ENCODE measurements at regions not wholly inside any gene's neighbourhood (a gene's known extent, or its start where the extent isn't known, plus 50 kb on each side); places are given as distances from the start of the nearest gene placed in this dataset.

DNA sequence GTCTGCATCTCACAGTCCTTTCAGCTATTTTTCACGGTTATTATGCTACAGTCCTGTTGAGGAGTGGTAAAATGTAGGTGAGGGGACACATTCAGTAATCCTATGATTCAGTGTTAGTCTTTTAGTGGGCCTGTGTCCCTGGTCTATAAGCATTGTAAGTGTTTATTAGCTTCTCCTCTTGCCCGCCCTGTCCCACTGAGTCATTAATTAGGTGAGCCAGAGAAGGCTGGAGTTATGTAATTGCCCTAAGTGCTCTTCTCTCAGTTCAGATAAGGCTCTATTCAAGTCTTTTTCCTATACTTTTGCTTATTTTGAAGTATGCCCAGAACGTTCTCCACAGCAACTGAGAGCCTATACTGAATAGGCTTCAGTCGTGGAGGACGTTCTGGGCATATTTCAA is 76.3 kb upstream of the ZRANB2 start:
- no peak for DNase-seq (ENCODE audit: low spot score in 2 of 2)
- 68 to 76% methylated on average over 5 of the region's 5 CpGs for WGBS, 2 donors
- Histone ChIP-seq H3K36me3 (no peaks in the 10 kb centered on the region), H3K9me3 (peaks cover 0 to 18% (median 0%) of the 10 kb centered on the region in 4 donors), H3K4me3 (no peak overlapping the region), H3K27me3 (no peaks in the 10 kb centered on the region), H3K27ac (no peak overlapping the region), H3K4me1 (no peaks in the 10 kb centered on the region)
- TF ChIP-seq EP300 (IDR thresholded peaks at IDR 0.05) (no peak), POLR2A (IDR thresholded peaks at IDR 0.05) (no peak)
- TF ChIP-seq, protein P1, sequence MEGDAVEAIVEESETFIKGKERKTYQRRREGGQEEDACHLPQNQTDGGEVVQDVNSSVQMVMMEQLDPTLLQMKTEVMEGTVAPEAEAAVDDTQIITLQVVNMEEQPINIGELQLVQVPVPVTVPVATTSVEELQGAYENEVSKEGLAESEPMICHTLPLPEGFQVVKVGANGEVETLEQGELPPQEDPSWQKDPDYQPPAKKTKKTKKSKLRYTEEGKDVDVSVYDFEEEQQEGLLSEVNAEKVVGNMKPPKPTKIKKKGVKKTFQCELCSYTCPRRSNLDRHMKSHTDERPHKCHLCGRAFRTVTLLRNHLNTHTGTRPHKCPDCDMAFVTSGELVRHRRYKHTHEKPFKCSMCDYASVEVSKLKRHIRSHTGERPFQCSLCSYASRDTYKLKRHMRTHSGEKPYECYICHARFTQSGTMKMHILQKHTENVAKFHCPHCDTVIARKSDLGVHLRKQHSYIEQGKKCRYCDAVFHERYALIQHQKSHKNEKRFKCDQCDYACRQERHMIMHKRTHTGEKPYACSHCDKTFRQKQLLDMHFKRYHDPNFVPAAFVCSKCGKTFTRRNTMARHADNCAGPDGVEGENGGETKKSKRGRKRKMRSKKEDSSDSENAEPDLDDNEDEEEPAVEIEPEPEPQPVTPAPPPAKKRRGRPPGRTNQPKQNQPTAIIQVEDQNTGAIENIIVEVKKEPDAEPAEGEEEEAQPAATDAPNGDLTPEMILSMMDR (IDR thresholded peaks at IDR 0.05) = no peak

DNA sequence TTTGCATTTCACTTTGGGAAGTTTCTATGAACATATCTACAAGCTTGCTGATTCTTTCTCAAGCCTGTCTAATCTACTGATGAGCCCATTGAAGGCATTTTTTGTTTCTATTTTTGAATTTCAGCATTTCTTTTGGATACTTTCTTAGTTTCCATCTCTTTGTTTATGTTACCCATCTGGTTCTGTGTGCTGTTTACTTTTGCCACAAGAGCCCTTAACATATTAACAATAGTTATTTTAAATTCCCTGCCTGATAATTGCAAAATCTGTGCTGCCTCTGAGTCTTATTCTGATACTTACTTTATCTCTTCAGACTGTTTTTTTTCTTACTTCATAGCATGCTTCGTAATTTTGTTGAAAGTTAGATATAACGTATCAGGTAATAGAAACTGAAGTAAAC is 75.8 kb upstream of the ZRANB2 start:
- WGBS, 2 donors = 80 to 83% methylated on average over 2 of the region's 2 CpGs
- Histone ChIP-seq H3K4me1 (no peaks in the 10 kb centered on the region), H3K36me3 (no peaks in the 10 kb centered on the region), H3K27me3 (no peaks in the 10 kb centered on the region), H3K27ac (no peak overlapping the region), H3K9me3 (peaks cover 0 to 18% (median 0%) of the 10 kb centered on the region in 4 donors), H3K4me3 (no peak overlapping the region)
- no peak for TF ChIP-seq EP300 (IDR thresholded peaks at IDR 0.05)
- no peak for DNase-seq (ENCODE audit: low spot score in 2 of 2)

DNA sequence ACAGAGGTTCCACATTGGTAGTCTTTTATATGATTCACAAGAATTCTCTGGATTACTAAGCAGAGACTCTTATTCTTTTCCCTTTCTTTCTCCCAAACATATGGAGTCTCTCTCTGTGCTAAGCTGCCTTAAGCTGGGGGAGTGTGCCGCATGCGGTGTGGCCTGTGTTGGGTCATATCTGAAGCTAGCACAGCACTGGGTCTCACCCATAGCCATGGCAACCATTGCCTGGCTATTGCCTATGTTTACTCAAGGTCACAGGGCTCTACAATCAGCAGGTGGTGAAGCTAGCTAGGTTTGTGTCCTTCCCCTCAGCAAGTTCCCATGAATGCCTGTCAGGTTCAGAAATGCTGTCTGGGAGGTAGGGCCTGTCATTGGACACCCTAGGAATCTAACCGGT is 73.6 kb upstream of the ZRANB2 start:
- no peaks in the 10 kb centered on the region for H3K36me3 ChIP-seq
- TF ChIP-seq POLR2A (IDR thresholded peaks at IDR 0.05) = no peak
- TF ChIP-seq, protein P1 (IDR thresholded peaks at IDR 0.05) = no peak
- no peak for TF ChIP-seq EP300 (IDR thresholded peaks at IDR 0.05)

DNA sequence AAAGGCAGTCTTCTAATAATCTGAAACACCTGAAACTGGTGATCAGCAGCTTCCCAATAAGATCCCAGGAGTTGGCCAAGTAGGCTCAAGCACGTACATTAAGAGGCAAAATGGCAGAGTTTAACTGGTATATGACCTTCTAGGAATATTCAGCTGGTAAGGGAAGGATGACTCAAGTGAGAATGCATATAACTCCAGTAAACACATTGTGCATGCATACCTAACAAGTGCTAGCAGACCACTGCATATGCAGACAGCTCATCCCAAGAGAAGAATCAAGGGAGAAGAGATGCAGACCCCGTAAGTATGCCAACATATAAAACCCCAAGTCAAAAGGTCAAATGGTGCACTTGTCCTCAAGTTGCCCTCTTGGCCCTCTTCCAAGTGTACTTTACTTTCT is 73.0 kb upstream of the ZRANB2 start:
- DNase-seq (ENCODE audit: low spot score in 2 of 2) = no peak
- Histone ChIP-seq H3K4me3 (no peak overlapping the region), H3K27me3 (no peaks in the 10 kb centered on the region), H3K4me1 (no peaks in the 10 kb centered on the region), H3K9me3 (peaks cover 0 to 24% (median 0%) of the 10 kb centered on the region in 4 donors), H3K27ac (no peak overlapping the region), H3K36me3 (no peaks in the 10 kb centered on the region)
- whole genome bisulfite sequencing, 2 donors = 59 to 81% methylated on average over 2 of the region's 2 CpGs
- no peak for TF ChIP-seq EP300 (IDR thresholded peaks at IDR 0.05)
- TF ChIP-seq, protein P1 (IDR thresholded peaks at IDR 0.05) = no peak
- no peak for TF ChIP-seq POLR2A (IDR thresholded peaks at IDR 0.05)

More for the DNA sequence above, 73.6 kb upstream of the ZRANB2 start:
- Histone ChIP-seq H3K27ac (no peak overlapping the region), H3K4me3 (no peak overlapping the region), H3K4me1 (no peaks in the 10 kb centered on the region), H3K27me3 (no peaks in the 10 kb centered on the region), H3K9me3 (peaks cover 0 to 24% (median 0%) of the 10 kb centered on the region in 4 donors)
- WGBS, 2 donors = 93 to 98% methylated on average over 3 of the region's 3 CpGs
- DNase-seq (ENCODE audit: low spot score in 2 of 2) = no peak

DNA sequence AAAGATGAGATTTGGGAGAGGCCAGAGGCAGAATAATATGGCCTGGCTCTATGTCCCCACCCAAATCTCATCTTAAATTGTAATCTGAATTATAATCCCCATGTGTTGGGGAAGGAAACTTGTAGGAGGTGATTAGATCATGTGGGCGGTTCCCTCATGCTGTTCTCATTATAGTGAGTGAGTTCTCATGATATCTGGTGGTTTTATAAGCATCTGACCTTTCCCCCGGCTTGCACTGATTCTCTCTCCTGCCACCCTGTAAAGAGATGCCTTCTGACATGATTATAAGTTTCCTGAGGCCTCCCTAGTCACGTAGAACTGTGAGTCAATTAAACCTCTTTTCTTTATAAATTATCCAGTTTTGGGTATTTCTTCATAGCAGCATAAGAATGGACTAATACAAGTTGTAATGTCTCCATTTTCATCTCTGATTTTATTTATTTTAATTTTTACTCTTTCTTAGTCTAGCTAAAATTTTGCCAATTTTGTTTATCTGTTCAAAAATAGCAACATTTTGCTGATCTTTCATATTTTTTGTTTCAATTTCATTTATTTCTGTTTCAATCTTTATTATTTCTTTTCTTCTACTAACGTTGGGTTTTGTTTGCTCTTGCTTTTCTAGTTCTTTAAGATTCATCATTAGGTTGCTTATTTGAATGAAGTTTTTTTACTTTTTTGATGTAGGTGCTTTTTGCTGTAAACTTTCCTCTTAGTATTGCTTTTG is 67.0 kb upstream of the ZRANB2 start:
- 73% methylated on average over 4 of the region's 4 CpGs for WGBS, 2 donors
- Histone ChIP-seq H3K4me1 (no peaks in the 10 kb centered on the region), H3K4me3 (no peak overlapping the region), H3K9me3 (peaks cover 0 to 29% (median 0%) of the 10 kb centered on the region in 4 donors), H3K27me3 (no peaks in the 10 kb centered on the region), H3K27ac (no peak overlapping the region), H3K36me3 (no peaks in the 10 kb centered on the region)
- TF ChIP-seq POLR2A (IDR thresholded peaks at IDR 0.05) = no peak
- no peak for TF ChIP-seq EP300 (IDR thresholded peaks at IDR 0.05)
- TF ChIP-seq, protein P1 (IDR thresholded peaks at IDR 0.05) = no peak
- no peak for DNase-seq (ENCODE audit: low spot score in 2 of 2)
